Osteoblast (primary cell): ENCODE measurements at regions not wholly inside any gene's neighbourhood (a gene's known extent, or its start where the extent isn't known, plus 50 kb on each side); places are given as distances from the start of the nearest gene placed in this dataset.

ENCODE experiments used
- DNase-seq: peaks from one replicate; pipeline ENCODE4 v3.0.0; 2011; ENCODE audit warnings: low spot score, mixed read lengths; ENCODE audit not compliant: insufficient read length; ENCODE audit errors: missing footprints
- H2AFZ ChIP-seq: 2 replicates; pipeline ENCODE4 v1.6.0; 2011; ENCODE audit warnings: mild to moderate bottlenecking, low read length
- H3K27ac ChIP-seq: 2 replicates; pipeline ENCODE4 v1.5.1; 2011; ENCODE audit warnings: mild to moderate bottlenecking, low read depth, low read length, moderate library complexity
- H3K27me3 ChIP-seq: 2 replicates; pipeline ENCODE4 v1.6.0; 2012; ENCODE audit warnings: mild to moderate bottlenecking, control low read depth, inconsistent platforms, low read length, moderate library complexity; ENCODE audit not compliant: insufficient read depth
- H3K36me3 ChIP-seq: 2 replicates; pipeline ENCODE4 v1.5.1; 2011; ENCODE audit warnings: mild to moderate bottlenecking, low read length, control low read depth, moderate library complexity; ENCODE audit not compliant: insufficient read depth
- H3K4me1 ChIP-seq: 2 replicates; pipeline ENCODE4 v1.5.1; 2011; ENCODE audit warnings: mild to moderate bottlenecking, low read length, control low read depth, moderate library complexity; ENCODE audit not compliant: insufficient read depth
- H3K4me2 ChIP-seq: 2 replicates; pipeline ENCODE4 v1.6.0; 2011; ENCODE audit warnings: mild to moderate bottlenecking, low read length; ENCODE audit not compliant: insufficient read depth
- H3K4me3 ChIP-seq: fragments of 200-600 bp; sonication (generic); 3 replicates; pipeline ENCODE4 v1.5.1; 2012; ENCODE audit warnings: mild to moderate bottlenecking, low read length, inconsistent platforms; ENCODE audit not compliant: insufficient read depth
- H3K79me2 ChIP-seq: 2 replicates; pipeline ENCODE4 v1.6.0; 2012; ENCODE audit warnings: mild to moderate bottlenecking, low read length, control low read depth, inconsistent platforms; ENCODE audit not compliant: insufficient read depth
- H3K9me3 ChIP-seq: 2 replicates; pipeline ENCODE4 v1.5.1; 2011; ENCODE audit warnings: low read depth, low read length, control low read depth
- H4K20me1 ChIP-seq: 2 replicates; pipeline ENCODE4 v1.6.0; 2012; ENCODE audit warnings: mild to moderate bottlenecking, low read length, control low read depth; ENCODE audit not compliant: insufficient read depth
- TF ChIP-seq, protein P1 (sequence below): IDR thresholded peaks from 2 replicates; pipeline ENCODE4 v1.5.1; 2011; ENCODE audit warnings: mild to moderate bottlenecking, low read depth, low read length, moderate library complexity; ENCODE audit errors: extremely low read depth

DNA sequence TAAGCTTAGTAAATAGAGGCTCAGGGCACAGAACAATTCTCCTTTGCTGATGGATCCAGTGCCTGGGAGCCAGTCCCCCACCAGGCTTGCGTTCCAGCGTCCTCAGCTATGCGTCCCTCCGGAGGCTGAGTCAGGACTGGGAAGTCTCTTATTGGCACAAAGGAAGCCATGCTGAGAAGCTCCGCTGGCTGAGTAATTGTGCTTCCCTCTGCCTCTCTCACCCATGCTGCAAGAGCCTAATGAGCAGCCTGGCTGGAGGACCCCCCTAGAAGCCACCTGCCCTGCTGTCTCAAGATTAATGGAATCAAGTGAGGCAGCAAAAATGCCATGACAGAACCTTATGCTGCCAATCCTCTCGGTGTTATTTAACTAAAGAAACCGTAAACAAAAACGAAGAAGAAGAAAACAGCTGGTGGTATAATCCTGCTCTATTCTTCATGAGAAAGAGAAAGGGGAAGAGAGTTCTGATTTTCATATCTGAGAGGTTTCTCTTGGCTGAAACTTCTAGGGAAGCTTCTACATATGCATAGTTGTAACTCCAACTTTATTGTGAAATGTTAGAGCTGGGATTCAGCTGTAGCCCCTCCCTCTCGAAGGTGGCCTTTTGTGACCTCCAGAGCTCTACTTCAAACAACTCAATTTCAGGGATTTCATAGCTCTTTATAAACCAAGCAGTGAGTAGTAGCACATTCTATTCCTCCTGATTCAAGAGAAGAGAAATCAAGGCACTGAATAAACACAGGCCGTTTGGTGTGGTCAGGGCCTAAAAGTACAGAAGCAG is 185.4 kb upstream of the SEMA6A start:
- Histone ChIP-seq H4K20me1 (no peaks in the 10 kb centered on the region), H3K9me3 (no peaks in the 10 kb centered on the region), H3K4me1 (no peaks in the 10 kb centered on the region), H3K4me2 (no peak overlapping the region), H3K27ac (no peak overlapping the region), H2AFZ (no peak overlapping the region), H3K36me3 (no peaks in the 10 kb centered on the region), H3K27me3 (no peaks in the 10 kb centered on the region), H3K79me2 (no peaks in the 10 kb centered on the region), H3K4me3 (no peak overlapping the region)
- TF ChIP-seq, protein P1, sequence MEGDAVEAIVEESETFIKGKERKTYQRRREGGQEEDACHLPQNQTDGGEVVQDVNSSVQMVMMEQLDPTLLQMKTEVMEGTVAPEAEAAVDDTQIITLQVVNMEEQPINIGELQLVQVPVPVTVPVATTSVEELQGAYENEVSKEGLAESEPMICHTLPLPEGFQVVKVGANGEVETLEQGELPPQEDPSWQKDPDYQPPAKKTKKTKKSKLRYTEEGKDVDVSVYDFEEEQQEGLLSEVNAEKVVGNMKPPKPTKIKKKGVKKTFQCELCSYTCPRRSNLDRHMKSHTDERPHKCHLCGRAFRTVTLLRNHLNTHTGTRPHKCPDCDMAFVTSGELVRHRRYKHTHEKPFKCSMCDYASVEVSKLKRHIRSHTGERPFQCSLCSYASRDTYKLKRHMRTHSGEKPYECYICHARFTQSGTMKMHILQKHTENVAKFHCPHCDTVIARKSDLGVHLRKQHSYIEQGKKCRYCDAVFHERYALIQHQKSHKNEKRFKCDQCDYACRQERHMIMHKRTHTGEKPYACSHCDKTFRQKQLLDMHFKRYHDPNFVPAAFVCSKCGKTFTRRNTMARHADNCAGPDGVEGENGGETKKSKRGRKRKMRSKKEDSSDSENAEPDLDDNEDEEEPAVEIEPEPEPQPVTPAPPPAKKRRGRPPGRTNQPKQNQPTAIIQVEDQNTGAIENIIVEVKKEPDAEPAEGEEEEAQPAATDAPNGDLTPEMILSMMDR = no peak
- no peak for DNase-seq

DNA sequence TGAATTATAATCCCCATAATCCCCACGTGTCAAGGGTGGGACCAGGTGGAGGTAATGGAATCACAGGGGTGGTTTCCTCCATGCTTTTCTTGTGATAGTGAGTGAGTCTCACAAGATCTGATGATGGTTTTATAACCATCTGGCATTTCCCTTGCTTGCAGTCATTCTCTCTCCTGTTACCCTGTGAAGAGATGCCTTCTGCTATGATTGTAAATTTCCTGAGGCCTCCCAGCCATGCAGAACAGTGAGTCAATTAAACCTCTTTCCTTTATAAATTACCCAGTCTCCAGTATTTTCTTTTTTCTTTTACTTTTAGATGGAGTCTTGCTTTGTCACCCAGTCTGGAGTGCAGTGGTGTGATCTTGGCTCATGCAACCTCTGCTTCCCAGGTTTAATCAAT is 182.7 kb upstream of the SEMA6A start:
- H3K4me1 ChIP-seq = no peaks in the 10 kb centered on the region
- H3K36me3 ChIP-seq = no peaks in the 10 kb centered on the region
- no peaks in the 10 kb centered on the region for H4K20me1 ChIP-seq

DNA sequence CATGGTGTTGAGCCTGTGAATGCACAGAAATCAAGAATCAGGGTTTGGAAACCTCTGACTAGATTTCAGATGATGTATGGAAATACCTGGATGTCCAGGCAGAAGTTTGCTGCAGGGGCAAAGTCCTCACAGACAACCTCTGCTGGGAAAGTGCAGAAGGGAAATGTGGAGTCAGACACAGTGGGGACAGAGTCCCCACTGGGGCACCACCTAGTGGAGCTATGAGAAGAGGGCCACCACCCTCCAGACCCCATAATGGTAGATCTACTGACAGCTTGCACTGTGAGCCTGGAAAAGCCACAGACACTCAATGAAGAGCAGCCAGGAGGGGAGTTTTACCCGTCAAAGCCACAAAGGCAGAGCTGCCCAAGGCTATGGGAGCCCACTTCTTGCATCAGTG is 181.9 kb upstream of the SEMA6A start:
- no peaks in the 10 kb centered on the region for H3K79me2 ChIP-seq
- no peak overlapping the region for H3K27ac ChIP-seq
- no peaks in the 10 kb centered on the region for H4K20me1 ChIP-seq
- H3K9me3 ChIP-seq = peaks cover 3% of the 10 kb centered on the region
- no peaks in the 10 kb centered on the region for H3K36me3 ChIP-seq
- no peak overlapping the region for H3K4me3 ChIP-seq
- no peak overlapping the region for H2AFZ ChIP-seq
- DNase-seq = no peak
- H3K4me2 ChIP-seq = no peak overlapping the region
- no peaks in the 10 kb centered on the region for H3K27me3 ChIP-seq
- TF ChIP-seq, protein P1 = no peak
- no peaks in the 10 kb centered on the region for H3K4me1 ChIP-seq

More for the DNA sequence above, 182.7 kb upstream of the SEMA6A start:
- no peaks in the 10 kb centered on the region for H3K79me2 ChIP-seq
- TF ChIP-seq, protein P1 = no peak
- H3K4me3 ChIP-seq = no peak overlapping the region
- H3K27me3 ChIP-seq = no peaks in the 10 kb centered on the region
- H2AFZ ChIP-seq = no peak overlapping the region
- H3K4me2 ChIP-seq = no peak overlapping the region
- no peak overlapping the region for H3K27ac ChIP-seq
- H3K9me3 ChIP-seq = peaks cover 3% of the 10 kb centered on the region
- DNase-seq = no peak

DNA sequence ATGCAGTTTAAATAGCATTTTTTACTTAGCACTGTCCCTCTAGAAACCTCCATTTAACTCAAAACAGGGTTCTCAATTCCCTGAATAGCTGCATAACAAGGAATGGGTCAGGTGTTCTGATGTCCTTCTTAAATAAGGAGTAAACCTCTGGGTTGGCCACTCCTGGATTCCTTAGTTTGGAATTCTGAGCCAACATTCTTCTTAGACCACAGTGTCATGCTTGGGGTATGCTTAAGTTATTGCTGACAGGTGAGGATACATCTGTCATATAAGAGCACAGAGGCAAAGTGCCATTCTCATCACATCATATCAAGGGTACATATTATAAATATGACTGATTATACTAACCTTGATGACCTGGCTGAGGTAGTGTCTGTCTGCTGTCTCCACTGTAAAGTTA is 179.9 kb upstream of the SEMA6A start:
- no peak overlapping the region for H3K4me2 ChIP-seq
- no peak overlapping the region for H3K27ac ChIP-seq
- no peak overlapping the region for H2AFZ ChIP-seq
- no peaks in the 10 kb centered on the region for H3K27me3 ChIP-seq
- TF ChIP-seq, protein P1 = no peak
- H3K4me1 ChIP-seq = no peaks in the 10 kb centered on the region
- H3K4me3 ChIP-seq = no peak overlapping the region
- no peaks in the 10 kb centered on the region for H4K20me1 ChIP-seq
- H3K9me3 ChIP-seq = peaks cover 3% of the 10 kb centered on the region
- no peak for DNase-seq
- H3K79me2 ChIP-seq = no peaks in the 10 kb centered on the region
- H3K36me3 ChIP-seq = no peaks in the 10 kb centered on the region
